HepG2 (cell line): ENCODE measurements at regions not wholly inside any gene's neighbourhood (a gene's known extent, or its start where the extent isn't known, plus 50 kb on each side); places are given as distances from the start of the nearest gene placed in this dataset.

Experiments
- ATAC-seq: fragments of 200-7000 bp; cut with Tn5 transposase; 3 replicates; pipeline ENCODE4 v1.9.1; 2020; ENCODE audit warnings: mild to moderate bottlenecking, moderate library complexity
- BruUV-seq: library from RNA; stranded (reverse); fragments of 400-500 nt; replicated peaks from 2 replicates; lab custom pipeline; 2021; lab: Mats Ljungman, UMichigan
- CTCF ChIA-PET: fragments of 300-600 bp; formaldehyde crosslinking; extraction: SDS; loops from one replicate; lab custom pipeline; 2021; ENCODE audit warnings: low total read pairs, inconsistent platforms, low intra/inter-chr PET ratio; lab: Yijun Ruan, JAX
- POLR2A ChIA-PET: fragments of 350-600 bp; sonication (Branson Sonifier 250); formaldehyde crosslinking; loops from one replicate; lab custom pipeline; 2020; ENCODE audit warnings: antibody characterized with exemption, inconsistent platforms; lab: Yijun Ruan, JAX
- DNase-seq: peaks from one replicate; pipeline ENCODE4 v3.0.0-alpha.2; 2015; ENCODE audit warnings: low spot score
- FAIRE-seq: peaks from 3 replicates; lab custom pipeline; 2011; peaks lifted over from hg19 to GRCh38; lab: Jason Lieb, UNC
- H2AFZ ChIP-seq: one replicate; pipeline ENCODE4 v1.6.1; 2011; ENCODE audit warnings: low read length, inconsistent platforms
- H3K27ac ChIP-seq: fragments of 300-600 bp; 3 replicates; pipeline ENCODE4 v1.8.0; 2011; ENCODE audit warnings: mixed run types, mild to moderate bottlenecking, mixed read lengths, low read length, inconsistent platforms; ENCODE audit not compliant: insufficient read depth; ENCODE audit errors: extremely low read length
- H3K27me3 ChIP-seq, 2 experiments: fragments of 200-600 bp in 1 of 2; 2 replicates in 1 of 2; 3 replicates in 1 of 2; pipeline versions ENCODE4 v1.6.0 to v1.8.0; 2011; ENCODE audit warnings: low read length in 2 of 2, mild to moderate bottlenecking in 2 of 2, moderate library complexity in 2 of 2, inconsistent platforms in 1 of 2; ENCODE audit not compliant: insufficient read depth in 2 of 2, control insufficient read depth in 1 of 2
- H3K36me3 ChIP-seq, 2 experiments: fragments of 200-600 bp in 1 of 2; replicated peaks in 1 of 2; 2 replicates in 1 of 2; 3 replicates in 1 of 2; pipeline versions ENCODE4 v1.5.1 to v1.8.0; 2011; ENCODE audit warnings: low read length in 2 of 2, inconsistent platforms in 1 of 2; ENCODE audit not compliant: insufficient read depth in 2 of 2, control insufficient read depth in 1 of 2
- H3K4me1 ChIP-seq: 2 replicates; pipeline ENCODE4 v1.5.1; 2012; ENCODE audit warnings: low read length, inconsistent platforms; ENCODE audit not compliant: insufficient read depth
- H3K4me2 ChIP-seq: 2 replicates; pipeline ENCODE4 v1.6.0; 2011; ENCODE audit warnings: low read depth, low read length, inconsistent platforms
- H3K4me3 ChIP-seq, 3 experiments: fragments of 200-600 bp in 1 of 3; sonication (generic), shearing (Covaris generic) in 1 of 3; replicated peaks in 1 of 3; 2 replicates each; pipeline ENCODE4 v1.5.1; 2011 to 2016; ENCODE audit warnings: low read length in 3 of 3, inconsistent platforms in 2 of 3, low read depth in 2 of 3, mild to moderate bottlenecking in 2 of 3, control low read depth in 1 of 3, mixed read lengths in 1 of 3; ENCODE audit not compliant: insufficient read depth in 1 of 3
- H3K79me2 ChIP-seq: one replicate; pipeline ENCODE4 v1.6.1; 2011; ENCODE audit warnings: low read length, inconsistent platforms; ENCODE audit not compliant: insufficient read depth
- H3K9ac ChIP-seq: 2 replicates; pipeline ENCODE4 v1.6.0; 2011; ENCODE audit warnings: mild to moderate bottlenecking, low read depth, low read length, inconsistent platforms; ENCODE audit not compliant: insufficient read depth
- H3K9me3 ChIP-seq: 2 replicates; pipeline ENCODE4 v1.5.1; 2012; ENCODE audit warnings: mild to moderate bottlenecking, low read length
- H4K20me1 ChIP-seq: 2 replicates; pipeline ENCODE4 v1.6.0; 2011; ENCODE audit warnings: inconsistent platforms, mild to moderate bottlenecking, low read length, moderate library complexity; ENCODE audit not compliant: insufficient read depth
- ISX ChIP-seq: sonication (generic); formaldehyde crosslinking; conservative IDR thresholded peaks from 2 replicates; pipeline ENCODE4 v1.5.0; 2020; ENCODE audit warnings: missing genetic modification reagents
- MEIS1 ChIP-seq: sonication (generic); formaldehyde crosslinking; IDR thresholded peaks from 2 replicates; pipeline ENCODE4 v1.9.0; 2021; ENCODE audit warnings: mild to moderate bottlenecking, missing genetic modification reagents, moderate library complexity, borderline replicate concordance
- NCOA2 ChIP-seq: sonication (generic); formaldehyde crosslinking; IDR thresholded peaks from 2 replicates; pipeline ENCODE4 v1.8.0; 2022; ENCODE audit warnings: inconsistent platforms
- RFXAP ChIP-seq: sonication (generic); formaldehyde crosslinking; IDR thresholded peaks from 2 replicates; pipeline ENCODE4 v1.4.0; 2020; ENCODE audit warnings: missing genetic modification reagents, borderline replicate concordance
- TCF7L2 ChIP-seq: IDR thresholded peaks from 2 replicates; pipeline ENCODE4 v1.6.1; 2011; ENCODE audit warnings: mild to moderate bottlenecking, low read depth, low read length, moderate library complexity
- WIZ ChIP-seq: sonication (generic); formaldehyde crosslinking; IDR thresholded peaks from 2 replicates; pipeline ENCODE4 v1.5.1; 2020; ENCODE audit warnings: mild to moderate bottlenecking, missing genetic modification reagents
- ZNF235 ChIP-seq: sonication (generic); formaldehyde crosslinking; IDR thresholded peaks from 2 replicates; pipeline ENCODE4 v1.8.1; 2023; ENCODE audit warnings: mild to moderate bottlenecking, missing genetic modification reagents, borderline replicate concordance
- ZNF33A ChIP-seq: sonication (generic); formaldehyde crosslinking; IDR thresholded peaks from 2 replicates; pipeline ENCODE4 v1.5.1; 2020; ENCODE audit warnings: missing genetic modification reagents, mild to moderate bottlenecking, moderate library complexity, borderline replicate concordance
- ZNF432 ChIP-seq: sonication (generic); formaldehyde crosslinking; IDR thresholded peaks from 2 replicates; pipeline ENCODE4 v1.5.0; 2020; ENCODE audit warnings: missing genetic modification reagents, mild to moderate bottlenecking, borderline replicate concordance
- WGBS: methylation state at CpG from one replicate; pipeline ENCODE4 v1.1.6; 2017; ENCODE audit warnings: low lambda C conversion rate; 5-methylcytosine and 5-hydroxymethylcytosine counted together
- in situ Hi-C: cut with HindIII; loops from 2 replicates; pipeline ENCODE4 v1.10.0; 2017; ENCODE audit warnings: low pct_unique_long_range_greater_than_20kb; ENCODE audit not compliant: extremely low pct_ligation_motif_present
- intact Hi-C: fragments of 100-400 bp; cut with micrococcal nuclease; formaldehyde crosslinking; loops from one replicate; pipeline ENCODE4 v1.10.0; 2022; ENCODE audit not compliant: unreplicated experiment
- TF ChIP-seq, protein P1 (sequence below): sonication (generic); formaldehyde crosslinking; IDR thresholded peaks from 2 replicates; pipeline ENCODE4 v1.4.0; 2020; ENCODE audit warnings: missing genetic modification reagents, borderline replicate concordance

DNA sequence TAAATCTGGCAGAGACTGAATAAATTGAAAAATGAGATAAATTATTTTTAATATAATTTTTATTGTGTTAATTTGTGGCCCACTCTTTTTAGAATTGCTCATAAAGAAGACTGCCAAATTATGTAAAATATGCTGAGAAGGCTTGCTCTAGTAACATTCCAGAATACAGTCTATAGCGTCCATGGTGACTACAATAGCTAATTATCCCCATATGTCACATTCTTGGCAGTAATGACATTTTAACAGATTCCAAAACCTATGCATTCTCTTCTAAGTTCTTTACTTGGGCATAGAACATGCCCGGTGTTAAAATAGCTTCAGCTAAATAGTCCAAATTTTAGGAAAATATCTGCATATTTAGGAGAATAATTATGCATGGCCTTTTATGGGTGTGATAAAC is 697.0 kb upstream of the SEMA6A start:
- no TSS peak for BruUV-seq
- FAIRE-seq, result no peak
- H3K4me2 ChIP-seq, result no peak overlapping the region
- no peaks in the 10 kb centered on the region for H3K36me3 ChIP-seq
- H3K4me3 ChIP-seq, result no peak overlapping the region
- H3K27ac ChIP-seq, result no peak overlapping the region
- in situ Hi-C loops, result no loop called here
- 0% methylated on average over 2 of the region's 2 CpGs for WGBS
- H4K20me1 ChIP-seq, result no peaks in the 10 kb centered on the region
- no peaks in the 10 kb centered on the region for H3K4me1 ChIP-seq
- H2AFZ ChIP-seq, result no peak overlapping the region
- no peak for ATAC-seq
- TF ChIP-seq MEIS1, result no peak
- TF ChIP-seq ZNF235 (CRISPR knock-in tag), result no peak
- TF ChIP-seq NCOA2 (CRISPR knock-in tag), result no peak
- TF ChIP-seq WIZ, result no peak
- no peak for TF ChIP-seq RFXAP (CRISPR knock-in tag)
- no peak for TF ChIP-seq TCF7L2
- TF ChIP-seq, protein P1, sequence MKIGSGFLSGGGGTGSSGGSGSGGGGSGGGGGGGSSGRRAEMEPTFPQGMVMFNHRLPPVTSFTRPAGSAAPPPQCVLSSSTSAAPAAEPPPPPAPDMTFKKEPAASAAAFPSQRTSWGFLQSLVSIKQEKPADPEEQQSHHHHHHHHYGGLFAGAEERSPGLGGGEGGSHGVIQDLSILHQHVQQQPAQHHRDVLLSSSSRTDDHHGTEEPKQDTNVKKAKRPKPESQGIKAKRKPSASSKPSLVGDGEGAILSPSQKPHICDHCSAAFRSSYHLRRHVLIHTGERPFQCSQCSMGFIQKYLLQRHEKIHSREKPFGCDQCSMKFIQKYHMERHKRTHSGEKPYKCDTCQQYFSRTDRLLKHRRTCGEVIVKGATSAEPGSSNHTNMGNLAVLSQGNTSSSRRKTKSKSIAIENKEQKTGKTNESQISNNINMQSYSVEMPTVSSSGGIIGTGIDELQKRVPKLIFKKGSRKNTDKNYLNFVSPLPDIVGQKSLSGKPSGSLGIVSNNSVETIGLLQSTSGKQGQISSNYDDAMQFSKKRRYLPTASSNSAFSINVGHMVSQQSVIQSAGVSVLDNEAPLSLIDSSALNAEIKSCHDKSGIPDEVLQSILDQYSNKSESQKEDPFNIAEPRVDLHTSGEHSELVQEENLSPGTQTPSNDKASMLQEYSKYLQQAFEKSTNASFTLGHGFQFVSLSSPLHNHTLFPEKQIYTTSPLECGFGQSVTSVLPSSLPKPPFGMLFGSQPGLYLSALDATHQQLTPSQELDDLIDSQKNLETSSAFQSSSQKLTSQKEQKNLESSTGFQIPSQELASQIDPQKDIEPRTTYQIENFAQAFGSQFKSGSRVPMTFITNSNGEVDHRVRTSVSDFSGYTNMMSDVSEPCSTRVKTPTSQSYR (CRISPR knock-in tag), result no peak
- no peak for TF ChIP-seq ZNF432
- TF ChIP-seq ISX (CRISPR knock-in tag), result no peak
- TF ChIP-seq ZNF33A, result no peak
- TF ChIP-seq, all 625 proteins: peak for 0
- no peaks in the 10 kb centered on the region for H3K27me3 ChIP-seq
- H3K79me2 ChIP-seq, result no peaks in the 10 kb centered on the region
- no peak for DNase-seq
- H3K9ac ChIP-seq, result no peak overlapping the region
- CTCF ChIA-PET, result no interaction called here
- no peaks in the 10 kb centered on the region for H3K9me3 ChIP-seq
- POLR2A ChIA-PET, result no interaction called here
- intact Hi-C loops, result no loop called here
